HG03280 (cell line): ENCODE measurements at regions not wholly inside any gene's neighbourhood (a gene's known extent, or its start where the extent isn't known, plus 50 kb on each side); places are given as distances from the start of the nearest gene placed in this dataset.

ENCODE experiments used
- ATAC-seq: cut with Tn5 transposase; IDR thresholded peaks from one replicate; pipeline ENCODE4 v1.9.1; 2021; ENCODE audit warnings: mild to moderate bottlenecking, moderate library complexity; ENCODE audit not compliant: unreplicated experiment

DNA sequence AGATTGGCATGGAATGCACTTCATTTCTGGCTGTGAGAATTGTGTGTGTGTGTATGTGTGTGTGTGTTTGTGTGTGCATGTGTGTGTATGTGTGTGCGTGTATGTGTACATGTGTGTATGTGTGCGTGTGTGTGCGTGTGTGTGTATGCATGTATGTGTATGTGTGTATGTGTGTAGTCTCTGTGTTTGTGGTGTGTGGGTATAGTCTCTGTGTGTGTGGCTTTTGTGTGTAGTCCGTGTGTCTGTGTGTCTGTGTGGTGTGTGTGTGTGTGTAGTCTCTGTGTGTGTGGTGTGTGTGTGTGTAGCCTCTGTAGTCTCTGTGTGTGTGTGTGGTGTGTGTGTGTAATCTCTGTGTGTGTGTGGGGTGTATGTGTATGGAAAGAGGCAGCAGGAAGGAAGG is 247.3 kb upstream of the SOX11 start:
- ATAC-seq = no peak

- no peak for ATAC-seq
Observed at GRCh38 chr2:5449867-5450266, 242.3 kb upstream of the SOX11 start.

- ATAC-seq = no peak
Observed at GRCh38 chr2:5453220-5454050, 238.7 kb upstream of the SOX11 start.

GRCh38 chr2:5454051-5454390 is 238.2 kb upstream of the SOX11 start:
- no peak for ATAC-seq

GRCh38 chr2:5459041-5459440 is 233.1 kb upstream of the SOX11 start:
- no peak for ATAC-seq

DNA sequence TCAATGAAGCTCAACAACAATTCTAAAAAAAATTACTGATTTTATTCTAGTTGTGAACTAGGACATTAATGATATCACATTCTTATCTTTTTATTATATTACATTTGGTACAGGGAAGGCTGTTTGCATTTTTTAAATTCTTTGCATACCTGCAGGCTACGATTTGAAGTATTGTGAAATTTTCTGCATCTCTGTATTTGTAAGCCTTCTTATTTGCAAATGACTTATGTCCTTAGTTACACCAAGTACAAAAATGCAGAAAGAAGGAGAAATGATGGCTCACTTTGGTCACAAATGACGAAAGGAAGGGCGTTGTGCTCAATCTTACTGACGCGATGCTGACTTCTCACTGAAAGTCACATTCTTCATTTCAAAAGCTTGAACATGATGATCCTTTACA is 227.5 kb upstream of the SOX11 start:
- no peak for ATAC-seq

GRCh38 chr2:5465859-5466258 is 226.3 kb upstream of the SOX11 start:
- ATAC-seq = no peak

- no peak for ATAC-seq
Observed at GRCh38 chr2:5467178-5467905, 224.8 kb upstream of the SOX11 start.

- no peak for ATAC-seq
Observed at GRCh38 chr2:5472673-5473072, 219.5 kb upstream of the SOX11 start.

DNA sequence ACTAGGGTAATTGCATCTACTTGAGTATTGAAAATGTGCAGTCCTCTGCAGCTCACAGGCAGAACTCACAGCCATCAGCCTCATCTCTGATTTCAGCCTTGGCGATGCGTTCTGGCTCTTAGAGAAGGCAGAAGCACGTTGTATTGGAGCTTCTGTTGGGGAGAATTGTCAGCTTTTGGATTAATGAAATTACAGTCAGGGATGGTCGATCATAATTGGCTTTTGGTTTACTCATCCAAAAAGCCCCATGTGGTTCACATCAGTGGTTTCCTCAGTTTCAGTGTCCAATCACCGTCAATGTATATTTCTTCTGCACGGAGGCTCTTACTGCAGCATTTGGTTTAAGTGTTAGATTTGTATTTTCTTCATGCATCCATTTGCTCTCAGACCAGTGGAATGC is 218.5 kb upstream of the SOX11 start:
- no peak for ATAC-seq

DNA sequence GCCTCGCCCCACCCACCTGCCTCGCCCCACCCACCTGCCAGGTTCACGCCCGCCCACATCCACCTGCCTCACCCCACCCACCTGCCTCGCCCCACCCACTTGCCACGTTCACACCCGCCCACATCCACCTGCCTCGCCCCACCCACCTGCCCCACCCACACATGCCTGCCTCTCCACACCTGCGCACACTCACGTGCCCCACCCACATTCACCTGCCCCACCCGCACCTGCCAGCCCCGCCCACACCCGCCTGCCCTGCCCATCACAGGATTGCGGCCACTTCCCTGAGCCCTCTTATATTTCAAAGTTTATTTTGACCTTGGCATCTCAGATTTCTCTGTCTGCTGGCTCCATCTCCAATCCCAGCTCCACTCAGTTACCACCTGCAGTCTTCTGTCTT is 217.5 kb upstream of the SOX11 start:
- ATAC-seq = no peak

DNA sequence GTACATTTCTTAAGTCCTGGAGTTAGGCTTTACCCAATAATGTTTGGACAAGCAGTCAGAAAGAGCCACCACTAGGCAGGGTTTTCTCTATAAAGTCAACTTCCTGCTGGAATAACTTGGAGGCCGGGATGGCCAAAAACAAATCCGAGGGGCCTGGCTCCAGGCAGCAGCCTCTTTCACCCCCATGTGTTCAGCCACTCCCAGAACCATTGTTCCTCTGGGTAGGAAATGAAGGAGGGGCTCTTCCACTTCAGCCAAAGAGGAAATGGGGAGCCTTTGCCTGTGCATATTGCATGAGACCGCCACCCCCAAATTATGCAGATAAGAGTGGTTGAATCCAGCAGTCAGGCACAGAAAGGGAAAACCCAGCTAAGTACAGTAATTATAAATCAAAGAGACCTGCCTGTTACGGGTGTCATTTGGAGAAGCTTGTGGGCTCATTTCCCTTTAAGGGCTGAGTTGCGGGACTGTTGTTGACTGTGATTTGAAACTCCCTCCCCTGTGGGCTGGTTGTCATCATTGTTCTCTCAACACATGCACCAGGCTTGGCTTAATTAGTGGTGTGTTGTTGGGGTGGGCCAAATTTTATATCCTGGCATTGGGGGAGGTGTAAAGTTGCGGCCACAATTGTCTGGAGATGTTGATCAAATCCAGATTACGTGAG is 212.8 kb upstream of the SOX11 start:
- no peak for ATAC-seq

- ATAC-seq = no peak
Observed at GRCh38 chr2:5482929-5483331, 209.3 kb upstream of the SOX11 start.

GRCh38 chr2:5484868-5485267 is 207.3 kb upstream of the SOX11 start:
- no peak for ATAC-seq

DNA sequence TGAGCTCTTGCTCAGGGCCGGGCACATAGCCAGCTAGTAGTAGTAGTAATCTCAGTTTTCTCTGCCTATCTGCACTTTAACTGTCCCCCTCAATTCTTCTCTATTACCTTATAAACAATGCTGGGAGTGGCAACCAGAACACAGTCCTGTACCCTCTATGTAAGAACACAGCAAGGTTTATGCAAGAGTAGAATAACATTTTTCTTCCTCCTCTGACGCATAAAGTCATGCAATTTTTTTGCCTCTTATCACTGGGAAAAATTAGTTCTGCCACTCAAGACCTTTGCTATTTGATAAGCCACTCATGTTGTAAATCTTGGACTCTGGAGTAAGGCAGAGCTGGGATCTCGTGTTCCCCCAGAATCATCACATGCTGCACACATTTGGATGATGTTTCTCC is 200.7 kb upstream of the SOX11 start:
- ATAC-seq = no peak

- ATAC-seq = no peak
Observed at GRCh38 chr2:5493256-5493655, 198.9 kb upstream of the SOX11 start.

- no peak for ATAC-seq
Observed at GRCh38 chr2:5494212-5494611, 198.0 kb upstream of the SOX11 start.

GRCh38 chr2:5495586-5495985 is 196.6 kb upstream of the SOX11 start:
- no peak for ATAC-seq

GRCh38 chr2:5497874-5498273 is 194.3 kb upstream of the SOX11 start:
- ATAC-seq = no peak

DNA sequence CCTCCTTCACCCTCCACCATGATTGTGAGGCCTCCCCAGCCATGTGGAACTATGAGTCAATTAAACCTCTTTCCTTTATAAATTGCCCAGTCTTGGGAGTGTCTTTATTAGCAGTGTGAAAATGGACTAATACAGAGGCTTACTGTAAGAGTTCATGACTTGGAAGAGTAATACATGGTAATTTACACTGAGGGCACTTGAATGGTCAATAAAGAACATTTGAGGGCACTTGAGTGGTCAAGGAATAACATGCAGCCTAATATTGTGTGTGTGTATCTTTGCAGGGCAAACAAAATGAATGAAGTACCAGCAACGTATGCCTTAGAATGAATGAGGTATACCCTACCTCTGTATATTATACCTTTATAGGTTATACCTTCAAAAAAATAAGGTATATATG is 190.4 kb upstream of the SOX11 start:
- no peak for ATAC-seq

- no peak for ATAC-seq
Observed at GRCh38 chr2:5502385-5502784, 189.8 kb upstream of the SOX11 start.

GRCh38 chr2:5504756-5505155 is 187.4 kb upstream of the SOX11 start:
- ATAC-seq = no peak
